KMS-11 (cell line): ENCODE measurements at regions not wholly inside any gene's neighbourhood (a gene's known extent, or its start where the extent isn't known, plus 50 kb on each side); places are given as distances from the start of the nearest gene placed in this dataset.

Experiments used
- H2AFZ ChIP-seq: fragments of 200-600 bp; sonication (generic); 2 replicates; pipeline ENCODE4 v1.6.1; 2016; ENCODE audit warnings: antibody characterized with exemption, mixed run types, low read depth
- H3K27ac ChIP-seq: fragments of 200-600 bp; sonication (generic); 2 replicates; pipeline ENCODE4 v1.6.1; 2016; ENCODE audit warnings: mild to moderate bottlenecking, mixed run types
- H3K27me3 ChIP-seq: fragments of 200-600 bp; sonication (generic); 2 replicates; pipeline ENCODE4 v1.6.1; 2017; ENCODE audit warnings: mild to moderate bottlenecking, low read depth, mixed run types, moderate library complexity; ENCODE audit not compliant: insufficient read depth
- H3K36me3 ChIP-seq: fragments of 200-600 bp; sonication (generic); 2 replicates; pipeline ENCODE4 v1.6.1; 2017; ENCODE audit warnings: mild to moderate bottlenecking, mixed run types; ENCODE audit not compliant: insufficient read depth
- H3K4me1 ChIP-seq: fragments of 200-600 bp; sonication (generic); 2 replicates; pipeline ENCODE4 v1.6.1; 2016; ENCODE audit warnings: mild to moderate bottlenecking, low read depth, mixed run types; ENCODE audit not compliant: poor library complexity, severe bottlenecking
- H3K4me2 ChIP-seq: fragments of 200-600 bp; sonication (generic); 2 replicates; pipeline ENCODE4 v1.7.0; 2016; ENCODE audit warnings: mild to moderate bottlenecking, mixed run types
- H3K4me3 ChIP-seq: fragments of 200-600 bp; sonication (generic); IDR thresholded peaks from 2 replicates; pipeline ENCODE4 v1.6.1; 2017; ENCODE audit warnings: low read depth, low read length, mixed read lengths; ENCODE audit not compliant: insufficient read depth
- H3K79me2 ChIP-seq: fragments of 200-600 bp; sonication (generic); 2 replicates; pipeline ENCODE4 v1.6.1; 2016; ENCODE audit warnings: low read depth, mixed run types; ENCODE audit not compliant: insufficient read depth
- H3K9ac ChIP-seq: fragments of 200-600 bp; sonication (generic); 2 replicates; pipeline ENCODE4 v1.6.1; 2016; ENCODE audit warnings: mild to moderate bottlenecking, mixed run types
- H4K20me1 ChIP-seq: fragments of 200-600 bp; sonication (generic); 2 replicates; pipeline ENCODE4 v1.6.1; 2016; ENCODE audit warnings: mild to moderate bottlenecking, mixed run types; ENCODE audit not compliant: insufficient read depth
- CTCF ChIP-seq: fragments of 200-600 bp; sonication (generic); conservative IDR thresholded peaks from 2 replicates; pipeline ENCODE4 v1.6.1; 2017; ENCODE audit warnings: low read depth, mild to moderate bottlenecking, antibody characterized with exemption, low read length, moderate library complexity, mixed read lengths

GRCh38 chr1:2896824-2897223 is 95.3 kb upstream of the TTC34 start:
- no peak overlapping the region for H2AFZ ChIP-seq
- no peaks in the 10 kb centered on the region for H3K4me1 ChIP-seq
- H3K79me2 ChIP-seq: no peaks in the 10 kb centered on the region
- no peak overlapping the region for H3K4me3 ChIP-seq
- no peak for TF ChIP-seq CTCF
- no peaks in the 10 kb centered on the region for H4K20me1 ChIP-seq
- no peak overlapping the region for H3K9ac ChIP-seq
- no peak overlapping the region for H3K4me2 ChIP-seq
- no peak overlapping the region for H3K27ac ChIP-seq
- H3K36me3 ChIP-seq: no peaks in the 10 kb centered on the region
- H3K27me3 ChIP-seq: peaks cover 21% of the 10 kb centered on the region; the same call in 1 of the 2 replicates

GRCh38 chr1:2903226-2903625 is 101.7 kb upstream of the TTC34 start:
- TF ChIP-seq CTCF: no peak
- H2AFZ ChIP-seq: no peak overlapping the region
- no peaks in the 10 kb centered on the region for H3K4me1 ChIP-seq
- H3K79me2 ChIP-seq: no peaks in the 10 kb centered on the region
- H3K27me3 ChIP-seq: peaks cover 59% of the 10 kb centered on the region
- no peak overlapping the region for H3K9ac ChIP-seq
- no peaks in the 10 kb centered on the region for H3K36me3 ChIP-seq
- H4K20me1 ChIP-seq: no peaks in the 10 kb centered on the region
- H3K27ac ChIP-seq: no peak overlapping the region
- no peak overlapping the region for H3K4me2 ChIP-seq
- H3K4me3 ChIP-seq: no peak overlapping the region

GRCh38 chr1:2904191-2904590 is 102.7 kb upstream of the TTC34 start:
- no peak overlapping the region for H3K27ac ChIP-seq
- H3K4me1 ChIP-seq: no peaks in the 10 kb centered on the region
- no peaks in the 10 kb centered on the region for H3K36me3 ChIP-seq
- no peak overlapping the region for H3K4me3 ChIP-seq
- no peak overlapping the region for H2AFZ ChIP-seq
- H4K20me1 ChIP-seq: no peaks in the 10 kb centered on the region
- peaks cover 56% of the 10 kb centered on the region for H3K27me3 ChIP-seq
- no peak overlapping the region for H3K9ac ChIP-seq
- no peaks in the 10 kb centered on the region for H3K79me2 ChIP-seq
- no peak overlapping the region for H3K4me2 ChIP-seq
- TF ChIP-seq CTCF: no peak

GRCh38 chr1:2905356-2905755 is 103.9 kb upstream of the TTC34 start:
- peaks cover 54% of the 10 kb centered on the region for H3K27me3 ChIP-seq
- no peak for TF ChIP-seq CTCF
- no peak overlapping the region for H3K4me2 ChIP-seq
- H3K4me1 ChIP-seq: no peaks in the 10 kb centered on the region
- H3K4me3 ChIP-seq: no peak overlapping the region
- no peaks in the 10 kb centered on the region for H3K36me3 ChIP-seq
- H3K27ac ChIP-seq: no peak overlapping the region
- no peaks in the 10 kb centered on the region for H3K79me2 ChIP-seq
- no peak overlapping the region for H2AFZ ChIP-seq
- no peaks in the 10 kb centered on the region for H4K20me1 ChIP-seq
- no peak overlapping the region for H3K9ac ChIP-seq
